Spleen (tissue), 11 donors: ENCODE measurements at regions not wholly inside any gene's neighbourhood (a gene's known extent, or its start where the extent isn't known, plus 50 kb on each side); places are given as distances from the start of the nearest gene placed in this dataset.

Experiments
- DNase-seq: peaks from one replicate; pipeline ENCODE4 v3.0.0-alpha.2; 2020
- H3K27ac ChIP-seq, 8 donors: fragments of 200-600 bp; sonication (generic) in 7 of 8; 1 replicate in 4 of 8; 2 replicates in 4 of 8; pipeline versions ENCODE4 v1.5.0 to v1.8.0; 2016 to 2021; ENCODE audit warnings: inconsistent platforms in 4 of 8, mild to moderate bottlenecking in 4 of 8, moderate library complexity in 1 of 8
- H3K27me3 ChIP-seq, 7 donors: fragments of 200-600 bp; sonication (generic) in 6 of 7; replicated peaks in 1 of 7; 1 replicate in 4 of 7; 2 replicates in 3 of 7; pipeline versions ENCODE4 v1.5.0 to v1.8.0; 2016 to 2021; ENCODE audit warnings: inconsistent platforms in 3 of 7, mild to moderate bottlenecking in 1 of 7
- H3K36me3 ChIP-seq, 6 donors: fragments of 200-600 bp; sonication (generic) in 5 of 6; 1 replicate in 4 of 6; 2 replicates in 2 of 6; pipeline versions ENCODE4 v1.5.0 to v1.8.0; 2016 to 2021; ENCODE audit warnings: inconsistent platforms in 2 of 6
- H3K4me1 ChIP-seq, 6 donors: fragments of 200-600 bp; sonication (generic) in 5 of 6; 1 replicate in 3 of 6; 2 replicates in 3 of 6; pipeline versions ENCODE4 v1.5.0 to v1.8.0; 2016 to 2021; ENCODE audit warnings: inconsistent platforms in 3 of 6
- H3K4me3 ChIP-seq, 8 donors: fragments of 200-600 bp; sonication (generic) in 7 of 8; 1 replicate in 4 of 8; 2 replicates in 4 of 8; pipeline versions ENCODE4 v1.5.0 to v1.8.0; 2016 to 2021; ENCODE audit warnings: inconsistent platforms in 4 of 8, mild to moderate bottlenecking in 4 of 8, moderate library complexity in 2 of 8
- H3K9me3 ChIP-seq, 8 donors: fragments of 200-600 bp; sonication (generic) in 7 of 8; 1 replicate in 4 of 8; 2 replicates in 4 of 8; pipeline versions ENCODE4 v1.5.0 to v1.8.0; 2016 to 2021; ENCODE audit warnings: inconsistent platforms in 4 of 8
- CTCF ChIP-seq, 11 experiments: fragments of 200-600 bp in 7 of 11; fragments of 450-650 bp in 4 of 11; sonication (generic) in 4 of 11; IDR thresholded peaks in 8 of 11; conservative IDR thresholded peaks in 3 of 11; 1 replicate in 7 of 11; 2 replicates in 4 of 11; pipeline versions ENCODE4 v1.4.0 to v1.8.0; 2016 to 2021; ENCODE audit warnings: antibody characterized with exemption in 11 of 11, inconsistent platforms in 4 of 11, mild to moderate bottlenecking in 1 of 11
- POLR2A ChIP-seq, 3 donors: fragments of 450-650 bp; IDR thresholded peaks; one replicate each; pipeline ENCODE4 v1.5.1; 2017; ENCODE audit warnings: antibody characterized with exemption in 3 of 3, mild to moderate bottlenecking in 1 of 3
- POLR2AphosphoS5 ChIP-seq, 3 donors: sonication (generic); formaldehyde crosslinking; IDR thresholded peaks; one replicate each; pipeline ENCODE4 v1.5.1; 2017; ENCODE audit warnings: antibody characterized with exemption in 3 of 3
- WGBS, 5 donors: extraction: QIAGEN DNeasy Blood & Tissue Kit in 3 of 5; methylation state at CpG; one replicate each; pipeline versions ENCODE4 v1.1.5 to v1.1.7; 2013 to 2018; 5-methylcytosine and 5-hydroxymethylcytosine counted together
- intact Hi-C: fragments of 100-400 bp; cut with DNase I; formaldehyde crosslinking; loops from one replicate; pipeline ENCODE4 v1.15.0; 2023; ENCODE audit warnings: low total_unique reads
- donor health status: healthy with polysubstance abuse.
- donor health status: DM: no; HTN: no; CAD: no; lungs with moderate emphysema.
- donor health status: DM: no; HTN: no; CAD: no.
- donor health status: Bipolar disorder and iron deficiency.
- donor health status: healthy.
- donor health status: DM: no; HTN: no; CAD: no.
- donor health status: DM: yes; HTN: yes; CAD: no.

- Histone ChIP-seq H3K9me3 (peaks cover 0 to 32% (median under 1%) of the 10 kb centered on the region in 8 donors), H3K27me3 (peaks cover 0 to under 1% (median 0%) of the 10 kb centered on the region in 7 donors), H3K4me1 (no peaks in the 10 kb centered on the region), H3K4me3 (no peak overlapping the region), H3K27ac (no peak overlapping the region), H3K36me3 (no peaks in the 10 kb centered on the region)
- DNase-seq: no peak
- TF ChIP-seq CTCF (IDR thresholded peaks at IDR 0.05 in 8 of 11, conservative IDR thresholded peaks at IDR 0.05 in 3 of 11): no peak
- no peak for TF ChIP-seq POLR2AphosphoS5 (IDR thresholded peaks at IDR 0.05)
- no peak for TF ChIP-seq POLR2A (IDR thresholded peaks at IDR 0.05)
- intact Hi-C loops: no loop called here
- 75 to 89% (median 77%) methylated on average over 4 to 5 of the region's 5 CpGs for WGBS, 5 donors
Observed at GRCh38 chr5:3209918-3210317, 385.7 kb upstream of the IRX1 start.

- WGBS, 5 donors: 86 to 89% (median 88%) methylated on average over 13 of the region's 13 CpGs
- Histone ChIP-seq H3K36me3 (no peaks in the 10 kb centered on the region), H3K4me1 (peaks cover 0 to 6% (median 0%) of the 10 kb centered on the region in 6 donors), H3K9me3 (peaks cover 0 to 22% (median 0%) of the 10 kb centered on the region in 8 donors), H3K27me3 (peaks cover 0 to 42% (median 8%) of the 10 kb centered on the region in 7 donors), H3K4me3 (no peak overlapping the region), H3K27ac (no peak overlapping the region)
- intact Hi-C loops: no loop called here
- no peak for DNase-seq
- TF ChIP-seq POLR2A (IDR thresholded peaks at IDR 0.05) (no peak), POLR2AphosphoS5 (IDR thresholded peaks at IDR 0.05) (no peak), CTCF (IDR thresholded peaks at IDR 0.05 in 8 of 11, conservative IDR thresholded peaks at IDR 0.05 in 3 of 11) (no peak)
Observed at GRCh38 chr5:3202570-3202969, 393.1 kb upstream of the IRX1 start.

- WGBS, 5 donors: 86 to 98% (median 95%) methylated on average over 5 to 6 of the region's 6 CpGs
- Histone ChIP-seq H3K4me1 (peaks cover 0 to 6% (median 0%) of the 10 kb centered on the region in 6 donors), H3K36me3 (no peaks in the 10 kb centered on the region), H3K4me3 (no peak overlapping the region), H3K27me3 (peaks cover 0 to 48% (median 8%) of the 10 kb centered on the region in 7 donors), H3K27ac (no peak overlapping the region), H3K9me3 (peaks cover 0 to 18% (median 0%) of the 10 kb centered on the region in 8 donors)
- TF ChIP-seq CTCF (IDR thresholded peaks at IDR 0.05 in 8 of 11, conservative IDR thresholded peaks at IDR 0.05 in 3 of 11): no peak
- intact Hi-C loops: no loop called here
- no peak for DNase-seq
Observed at GRCh38 chr5:3201941-3202340, 393.7 kb upstream of the IRX1 start.

DNA sequence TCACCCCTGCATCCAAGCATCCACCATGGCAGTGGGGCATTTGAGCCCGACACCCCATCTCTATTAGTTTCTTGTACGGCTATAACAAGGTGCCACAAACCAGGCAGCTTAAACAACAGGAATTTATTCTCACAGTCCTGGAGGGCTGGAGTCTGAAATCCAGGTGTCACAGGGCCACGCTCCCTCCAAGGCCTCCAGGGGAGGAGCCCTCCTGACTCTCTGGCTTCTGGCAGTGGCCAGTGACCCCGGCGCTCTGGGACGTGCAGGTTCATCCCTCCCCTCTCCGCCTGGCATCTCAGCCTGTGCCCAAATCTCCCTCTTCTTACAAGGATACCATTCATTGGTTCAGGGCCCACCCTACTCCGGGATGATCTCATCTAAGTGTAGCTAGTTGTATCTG is 394.5 kb upstream of the IRX1 start:
- Histone ChIP-seq H3K4me3 (no peak overlapping the region), H3K27me3 (peaks cover 0 to 56% (median 8%) of the 10 kb centered on the region in 7 donors), H3K36me3 (no peaks in the 10 kb centered on the region), H3K4me1 (peaks cover 0 to 6% (median 0%) of the 10 kb centered on the region in 6 donors), H3K9me3 (peaks cover 0 to 18% (median 0%) of the 10 kb centered on the region in 8 donors), H3K27ac (no peak overlapping the region)
- no peak for DNase-seq
- TF ChIP-seq POLR2AphosphoS5 (IDR thresholded peaks at IDR 0.05) (no peak), POLR2A (IDR thresholded peaks at IDR 0.05) (no peak), CTCF (IDR thresholded peaks at IDR 0.05 in 8 of 11, conservative IDR thresholded peaks at IDR 0.05 in 3 of 11) (no peak)
- 84 to 88% (median 87%) methylated on average over 8 of the region's 8 CpGs for WGBS, 5 donors
- intact Hi-C loops: no loop called here
